ENCODE measurements at regions not wholly inside any gene's neighbourhood (a gene's known extent, or its start where the extent isn't known, plus 50 kb on each side); places are given as distances from the start of the nearest gene placed in this dataset.

GRCh38 chr4:129675036-129675435 is 579.1 kb downstream of the C4orf33 start:
- H3K36me3 ChIP-seq: no peaks in the 10 kb centered on the region
- TF ChIP-seq, protein P1, sequence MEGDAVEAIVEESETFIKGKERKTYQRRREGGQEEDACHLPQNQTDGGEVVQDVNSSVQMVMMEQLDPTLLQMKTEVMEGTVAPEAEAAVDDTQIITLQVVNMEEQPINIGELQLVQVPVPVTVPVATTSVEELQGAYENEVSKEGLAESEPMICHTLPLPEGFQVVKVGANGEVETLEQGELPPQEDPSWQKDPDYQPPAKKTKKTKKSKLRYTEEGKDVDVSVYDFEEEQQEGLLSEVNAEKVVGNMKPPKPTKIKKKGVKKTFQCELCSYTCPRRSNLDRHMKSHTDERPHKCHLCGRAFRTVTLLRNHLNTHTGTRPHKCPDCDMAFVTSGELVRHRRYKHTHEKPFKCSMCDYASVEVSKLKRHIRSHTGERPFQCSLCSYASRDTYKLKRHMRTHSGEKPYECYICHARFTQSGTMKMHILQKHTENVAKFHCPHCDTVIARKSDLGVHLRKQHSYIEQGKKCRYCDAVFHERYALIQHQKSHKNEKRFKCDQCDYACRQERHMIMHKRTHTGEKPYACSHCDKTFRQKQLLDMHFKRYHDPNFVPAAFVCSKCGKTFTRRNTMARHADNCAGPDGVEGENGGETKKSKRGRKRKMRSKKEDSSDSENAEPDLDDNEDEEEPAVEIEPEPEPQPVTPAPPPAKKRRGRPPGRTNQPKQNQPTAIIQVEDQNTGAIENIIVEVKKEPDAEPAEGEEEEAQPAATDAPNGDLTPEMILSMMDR (IDR thresholded peaks at IDR 0.05): no peak
- TF ChIP-seq POLR2AphosphoS5 (IDR thresholded peaks at IDR 0.05): no peak
- TF ChIP-seq POLR2A (IDR thresholded peaks at IDR 0.05): no peak
- no peak for TF ChIP-seq EP300 (IDR thresholded peaks at IDR 0.05)
- WGBS, 2 donors (ENCODE audit: low coverage in 1 of 2): 80 to 100% methylated on average over 1 of the region's 1 CpG
- no peak for ATAC-seq
- H3K27ac ChIP-seq: no peak overlapping the region
- H3K4me3 ChIP-seq: no peak overlapping the region
- no peaks in the 10 kb centered on the region for H3K9me3 ChIP-seq
- H3K27me3 ChIP-seq: no peaks in the 10 kb centered on the region
- no peaks in the 10 kb centered on the region for H3K4me1 ChIP-seq

DNA sequence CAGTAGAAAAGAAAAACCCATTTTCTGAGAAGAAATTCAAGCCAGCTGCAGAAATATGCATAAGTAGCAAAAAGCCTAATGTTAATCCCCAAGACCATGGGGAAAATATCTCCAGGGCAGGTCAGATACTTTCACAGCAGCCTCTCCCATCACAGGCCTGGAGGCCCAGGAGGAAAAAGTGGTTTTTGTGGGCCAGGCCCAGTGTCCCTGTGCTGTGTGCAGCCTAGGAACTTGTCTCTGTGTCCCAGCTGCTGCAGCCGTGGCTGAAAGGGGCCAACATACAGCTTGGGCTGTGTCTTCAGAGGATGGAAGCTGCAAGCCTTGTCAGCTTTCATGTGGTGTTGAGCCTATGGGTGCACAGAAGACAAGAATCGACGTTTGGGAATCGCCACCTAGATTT is 581.0 kb downstream of the C4orf33 start:
- H3K9me3 ChIP-seq: no peaks in the 10 kb centered on the region
- H3K4me1 ChIP-seq: no peaks in the 10 kb centered on the region
- H3K27me3 ChIP-seq: no peaks in the 10 kb centered on the region
- H3K27ac ChIP-seq: no peak overlapping the region
- H3K4me3 ChIP-seq: no peak overlapping the region
- 86% methylated on average over 3 of the region's 4 CpGs; no CpG with 5 or more reads in 1 of the 2 donors for WGBS, 2 donors (ENCODE audit: low coverage in 1 of 2)
- ATAC-seq: no peak
- no peaks in the 10 kb centered on the region for H3K36me3 ChIP-seq
- TF ChIP-seq, protein P1 (IDR thresholded peaks at IDR 0.05): no peak
- no peak for TF ChIP-seq POLR2A (IDR thresholded peaks at IDR 0.05)
- no peak for TF ChIP-seq POLR2AphosphoS5 (IDR thresholded peaks at IDR 0.05)
- no peak for TF ChIP-seq EP300 (IDR thresholded peaks at IDR 0.05)

DNA sequence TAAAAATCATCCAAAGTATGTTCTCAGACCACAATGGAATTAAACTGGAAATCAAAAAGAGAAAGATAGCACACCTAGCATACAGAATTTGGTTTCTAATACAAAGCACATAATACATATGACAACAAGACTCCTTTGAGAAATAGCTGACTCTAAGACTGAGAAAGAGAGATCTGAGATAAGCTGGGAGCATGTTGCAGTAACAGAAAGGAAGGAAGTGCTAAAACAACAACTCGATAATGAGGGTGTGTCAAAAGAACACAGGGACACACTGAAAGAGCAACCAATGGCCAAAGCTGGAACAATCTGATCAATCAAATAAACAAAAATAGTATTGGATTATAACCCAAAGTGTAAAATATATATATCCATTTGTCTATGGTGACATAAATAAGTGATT is 586.6 kb downstream of the C4orf33 start:
- H3K4me3 ChIP-seq: no peak overlapping the region
- no peaks in the 10 kb centered on the region for H3K27me3 ChIP-seq
- H3K36me3 ChIP-seq: no peaks in the 10 kb centered on the region
- WGBS, 2 donors (ENCODE audit: low coverage in 1 of 2): 79 to 82% methylated on average over 1 of the region's 1 CpG
- H3K4me1 ChIP-seq: no peaks in the 10 kb centered on the region
- no peak overlapping the region for H3K27ac ChIP-seq
- no peak for ATAC-seq
- no peaks in the 10 kb centered on the region for H3K9me3 ChIP-seq
- TF ChIP-seq POLR2A (IDR thresholded peaks at IDR 0.05) (no peak), POLR2AphosphoS5 (IDR thresholded peaks at IDR 0.05) (no peak), EP300 (IDR thresholded peaks at IDR 0.05) (no peak)
- TF ChIP-seq, protein P1 (IDR thresholded peaks at IDR 0.05): no peak

DNA sequence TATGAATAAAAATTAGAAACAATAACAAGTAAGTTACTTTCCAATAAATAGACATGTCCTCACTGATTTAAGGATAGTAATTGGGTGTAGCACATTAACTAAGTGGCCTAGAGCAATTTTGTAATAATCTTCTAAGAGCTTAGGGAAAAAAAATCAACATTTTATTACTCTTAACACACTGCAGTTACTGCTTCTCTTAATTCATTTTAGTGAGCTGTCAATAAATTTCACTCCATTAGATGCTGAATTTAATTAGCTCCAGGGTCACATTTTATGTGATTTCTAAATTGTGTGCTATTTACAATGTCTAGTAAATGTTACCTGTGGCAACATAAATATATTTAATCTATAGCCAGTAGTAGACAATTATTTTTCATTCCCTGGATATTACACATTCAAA is 612.0 kb downstream of the C4orf33 start:
- no peak for ATAC-seq
- no peaks in the 10 kb centered on the region for H3K4me1 ChIP-seq
- H3K27me3 ChIP-seq: no peaks in the 10 kb centered on the region
- no peak overlapping the region for H3K27ac ChIP-seq
- TF ChIP-seq, protein P1 (IDR thresholded peaks at IDR 0.05): no peak
- TF ChIP-seq EP300 (IDR thresholded peaks at IDR 0.05): no peak
- TF ChIP-seq POLR2AphosphoS5 (IDR thresholded peaks at IDR 0.05): no peak
- no peak for TF ChIP-seq POLR2A (IDR thresholded peaks at IDR 0.05)
- no peaks in the 10 kb centered on the region for H3K36me3 ChIP-seq
- H3K4me3 ChIP-seq: no peak overlapping the region
- H3K9me3 ChIP-seq: peaks cover 0 to 10% (median 0%) of the 10 kb centered on the region in 3 donors

DNA sequence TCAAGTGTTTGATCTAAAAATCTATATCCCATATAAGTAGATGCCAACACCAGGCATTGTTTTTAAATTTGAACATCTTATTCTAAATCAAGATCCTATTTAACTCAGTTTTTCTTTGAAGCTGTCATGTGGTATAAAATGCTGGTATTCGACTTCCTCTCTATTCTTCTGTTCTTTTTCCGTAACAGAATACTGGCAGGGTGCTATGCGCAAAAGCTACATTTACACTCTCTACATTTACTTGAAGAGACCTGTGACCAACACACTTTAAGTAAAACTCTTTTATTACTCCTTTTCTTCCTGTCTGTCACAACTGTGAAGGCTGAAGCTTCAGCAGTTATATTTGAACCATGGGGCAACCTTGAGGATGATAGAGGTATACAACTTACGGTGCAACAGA is 612.8 kb downstream of the C4orf33 start:
- H3K27me3 ChIP-seq: no peaks in the 10 kb centered on the region
- peaks cover 0 to 10% (median 0%) of the 10 kb centered on the region in 3 donors for H3K9me3 ChIP-seq
- H3K27ac ChIP-seq: no peak overlapping the region
- no peaks in the 10 kb centered on the region for H3K36me3 ChIP-seq
- no peaks in the 10 kb centered on the region for H3K4me1 ChIP-seq
- ATAC-seq: no peak
- 63 to 89% methylated on average over 2 to 4 of the region's 4 CpGs for WGBS, 2 donors (ENCODE audit: low coverage in 1 of 2)
- TF ChIP-seq EP300 (IDR thresholded peaks at IDR 0.05) (no peak), POLR2AphosphoS5 (IDR thresholded peaks at IDR 0.05) (no peak), POLR2A (IDR thresholded peaks at IDR 0.05) (no peak)
- TF ChIP-seq, protein P1 (IDR thresholded peaks at IDR 0.05): no peak
- no peak overlapping the region for H3K4me3 ChIP-seq

All from gastroesophageal sphincter (tissue), 4 donors.